ENCODE measurements at regions not wholly inside any gene's neighbourhood (a gene's known extent, or its start where the extent isn't known, plus 50 kb on each side); places are given as distances from the start of the nearest gene placed in this dataset.

- POLR2A ChIA-PET: no interaction called here
- H3K27me3 Mint-ChIP-seq: no peaks in the 10 kb centered on the region
- WGBS (ENCODE audit: insufficient coverage): 100% methylated on average over 1 of the region's 3 CpGs
- no peak for DNase-seq
- H3K27me3 ChIP-seq (replicated peaks in 1 of 2; ENCODE audit: control insufficient read depth in 2 of 2, extremely low read depth in 1 of 2, insufficient read depth in 2 of 2, low read length in 1 of 2): no peaks in the 10 kb centered on the region
- CTCF ChIA-PET: no interaction called here
- no peaks in the 10 kb centered on the region for H3K36me3 ChIP-seq (ENCODE audit: control insufficient read depth in 2 of 2, extremely low read depth in 1 of 2, insufficient read depth in 1 of 2, low read length in 1 of 2)
- no peak for ATAC-seq (replicated peaks in 1 of 4)
- no peaks in the 10 kb centered on the region for H3K36me3 Mint-ChIP-seq
- no peaks in the 10 kb centered on the region for H3K9me3 ChIP-seq
- no peak overlapping the region for H3K27ac ChIP-seq (ENCODE audit: low read length)
- H3K4me1 ChIP-seq (ENCODE audit: control insufficient read depth in 1 of 2, extremely low read depth in 1 of 2, insufficient read depth in 2 of 2, low read length in 2 of 2): no peaks in the 10 kb centered on the region
- H3K27ac Mint-ChIP-seq: no peak overlapping the region
- no peak overlapping the region for H3K4me3 Mint-ChIP-seq
- no peak overlapping the region for H3K4me3 ChIP-seq (ENCODE audit: control insufficient read depth in 1 of 2, extremely low read depth in 1 of 2, low read length in 1 of 2)
- no peaks in the 10 kb centered on the region for H3K4me1 Mint-ChIP-seq
- peaks cover 21 to 36% (median 28%) of the 10 kb centered on the region in 3 donors for H3K9me3 Mint-ChIP-seq
These were observed 304.2 kb upstream of the CADM1 start for GRCh38 chr11:115808351-115808940.

- no peaks in the 10 kb centered on the region for H3K36me3 ChIP-seq (ENCODE audit: control insufficient read depth in 2 of 2, extremely low read depth in 1 of 2, insufficient read depth in 1 of 2, low read length in 1 of 2)
- ChIA-PET CTCF (no interaction called here), POLR2A (no interaction called here)
- no peak for DNase-seq
- no peaks in the 10 kb centered on the region for H3K27me3 ChIP-seq (replicated peaks in 1 of 2; ENCODE audit: control insufficient read depth in 2 of 2, extremely low read depth in 1 of 2, insufficient read depth in 2 of 2, low read length in 1 of 2)
- WGBS (ENCODE audit: insufficient coverage): no CpG with 5 or more reads among the region's 2 CpGs
- no peaks in the 10 kb centered on the region for H3K36me3 Mint-ChIP-seq
- no peak overlapping the region for H3K4me3 Mint-ChIP-seq
- H3K4me1 Mint-ChIP-seq: no peaks in the 10 kb centered on the region
- peaks cover 21 to 31% (median 23%) of the 10 kb centered on the region in 3 donors for H3K9me3 Mint-ChIP-seq
- H3K27me3 Mint-ChIP-seq: no peaks in the 10 kb centered on the region
- no peaks in the 10 kb centered on the region for H3K4me1 ChIP-seq (ENCODE audit: control insufficient read depth in 1 of 2, extremely low read depth in 1 of 2, insufficient read depth in 2 of 2, low read length in 2 of 2)
- H3K9me3 ChIP-seq: no peaks in the 10 kb centered on the region
- H3K27ac ChIP-seq (ENCODE audit: low read length): no peak overlapping the region
- H3K27ac Mint-ChIP-seq: no peak overlapping the region
- no peak overlapping the region for H3K4me3 ChIP-seq (ENCODE audit: control insufficient read depth in 1 of 2, extremely low read depth in 1 of 2, low read length in 1 of 2)
- ATAC-seq (replicated peaks in 1 of 4): no peak
These were observed 301.8 kb upstream of the CADM1 start for GRCh38 chr11:115806056-115806455.

GRCh38 chr11:115803073-115803740 is 299.0 kb upstream of the CADM1 start:
- H3K4me3 Mint-ChIP-seq: no peak overlapping the region
- peaks cover 6 to 23% (median 16%) of the 10 kb centered on the region in 3 donors for H3K9me3 Mint-ChIP-seq
- POLR2A ChIA-PET: no interaction called here
- ATAC-seq (replicated peaks in 1 of 4) (no peak), DNase-seq (no peak)
- no peaks in the 10 kb centered on the region for H3K36me3 Mint-ChIP-seq
- H3K4me1 ChIP-seq (ENCODE audit: control insufficient read depth in 1 of 2, extremely low read depth in 1 of 2, insufficient read depth in 2 of 2, low read length in 2 of 2): no peaks in the 10 kb centered on the region
- no peaks in the 10 kb centered on the region for H3K27me3 ChIP-seq (replicated peaks in 1 of 2; ENCODE audit: control insufficient read depth in 2 of 2, extremely low read depth in 1 of 2, insufficient read depth in 2 of 2, low read length in 1 of 2)
- H3K9me3 ChIP-seq: no peaks in the 10 kb centered on the region
- WGBS (ENCODE audit: insufficient coverage): 81% methylated on average over 2 of the region's 2 CpGs
- no peaks in the 10 kb centered on the region for H3K4me1 Mint-ChIP-seq
- H3K36me3 ChIP-seq (ENCODE audit: control insufficient read depth in 2 of 2, extremely low read depth in 1 of 2, insufficient read depth in 1 of 2, low read length in 1 of 2): no peaks in the 10 kb centered on the region
- H3K27ac ChIP-seq (ENCODE audit: low read length): no peak overlapping the region
- no peak overlapping the region for H3K27ac Mint-ChIP-seq
- peaks cover 0 to 4% of the 10 kb centered on the region in 2 donors for H3K27me3 Mint-ChIP-seq
- CTCF ChIA-PET: no interaction called here
- no peak overlapping the region for H3K4me3 ChIP-seq (ENCODE audit: control insufficient read depth in 1 of 2, extremely low read depth in 1 of 2, low read length in 1 of 2)

- no peaks in the 10 kb centered on the region for H3K36me3 Mint-ChIP-seq
- CTCF ChIA-PET: no interaction called here
- H3K4me3 ChIP-seq (ENCODE audit: control insufficient read depth in 1 of 2, extremely low read depth in 1 of 2, low read length in 1 of 2): no peak overlapping the region
- WGBS (ENCODE audit: insufficient coverage): 52% methylated on average over 2 of the region's 3 CpGs
- no peaks in the 10 kb centered on the region for H3K9me3 ChIP-seq
- H3K36me3 ChIP-seq (ENCODE audit: control insufficient read depth in 2 of 2, extremely low read depth in 1 of 2, insufficient read depth in 1 of 2, low read length in 1 of 2): no peaks in the 10 kb centered on the region
- H3K4me1 ChIP-seq (ENCODE audit: control insufficient read depth in 1 of 2, extremely low read depth in 1 of 2, insufficient read depth in 2 of 2, low read length in 2 of 2): no peaks in the 10 kb centered on the region
- ATAC-seq (replicated peaks in 1 of 4) (no peak), DNase-seq (no peak)
- H3K27ac ChIP-seq (ENCODE audit: low read length): no peak overlapping the region
- POLR2A ChIA-PET: no interaction called here
- H3K27ac Mint-ChIP-seq: no peak overlapping the region
- no peaks in the 10 kb centered on the region for H3K27me3 ChIP-seq (replicated peaks in 1 of 2; ENCODE audit: control insufficient read depth in 2 of 2, extremely low read depth in 1 of 2, insufficient read depth in 2 of 2, low read length in 1 of 2)
- peaks cover under 1 to 22% (median 11%) of the 10 kb centered on the region in 3 donors for H3K9me3 Mint-ChIP-seq
- H3K4me1 Mint-ChIP-seq: no peaks in the 10 kb centered on the region
- H3K4me3 Mint-ChIP-seq: no peak overlapping the region
- peaks cover 0 to 4% of the 10 kb centered on the region in 2 donors for H3K27me3 Mint-ChIP-seq
These were observed 298.4 kb upstream of the CADM1 start for GRCh38 chr11:115802641-115803040.

- Mint-ChIP-seq H3K27ac (no peak overlapping the region), H3K27me3 (peaks cover 0 to 9% of the 10 kb centered on the region in 2 donors), H3K36me3 (no peaks in the 10 kb centered on the region), H3K9me3 (peaks cover 0 to 19% (median 1%) of the 10 kb centered on the region in 3 donors), H3K4me3 (no peak overlapping the region), H3K4me1 (no peaks in the 10 kb centered on the region)
- ChIA-PET POLR2A (no interaction called here), CTCF (no interaction called here)
- WGBS (ENCODE audit: insufficient coverage): 77% methylated on average over 5 of the region's 6 CpGs
- no peaks in the 10 kb centered on the region for H3K27me3 ChIP-seq (replicated peaks in 1 of 2; ENCODE audit: control insufficient read depth in 2 of 2, extremely low read depth in 1 of 2, insufficient read depth in 2 of 2, low read length in 1 of 2)
- H3K4me1 ChIP-seq (ENCODE audit: control insufficient read depth in 1 of 2, extremely low read depth in 1 of 2, insufficient read depth in 2 of 2, low read length in 2 of 2): no peaks in the 10 kb centered on the region
- H3K27ac ChIP-seq (ENCODE audit: low read length): no peak overlapping the region
- no peak overlapping the region for H3K4me3 ChIP-seq (ENCODE audit: control insufficient read depth in 1 of 2, extremely low read depth in 1 of 2, low read length in 1 of 2)
- DNase-seq: no peak
- no peak for ATAC-seq (replicated peaks in 1 of 4)
- H3K9me3 ChIP-seq: no peaks in the 10 kb centered on the region
- H3K36me3 ChIP-seq (ENCODE audit: control insufficient read depth in 2 of 2, extremely low read depth in 1 of 2, insufficient read depth in 1 of 2, low read length in 1 of 2): no peaks in the 10 kb centered on the region
These were observed 288.7 kb upstream of the CADM1 start for GRCh38 chr11:115792903-115793302.

- no peak for DNase-seq
- 63% methylated on average over 1 of the region's 5 CpGs for WGBS (ENCODE audit: insufficient coverage)
- Mint-ChIP-seq H3K4me1 (no peaks in the 10 kb centered on the region), H3K9me3 (peaks cover 0 to 25% (median 7%) of the 10 kb centered on the region in 3 donors), H3K36me3 (no peaks in the 10 kb centered on the region), H3K4me3 (no peak overlapping the region), H3K27me3 (peaks cover 2 to 17% of the 10 kb centered on the region in 2 donors), H3K27ac (no peak overlapping the region)
- H3K9me3 ChIP-seq: no peaks in the 10 kb centered on the region
- ChIA-PET POLR2A (no interaction called here), CTCF (no interaction called here)
- no peak overlapping the region for H3K27ac ChIP-seq (ENCODE audit: low read length)
- H3K4me1 ChIP-seq (ENCODE audit: control insufficient read depth in 1 of 2, extremely low read depth in 1 of 2, insufficient read depth in 2 of 2, low read length in 2 of 2): no peaks in the 10 kb centered on the region
- no peak for ATAC-seq (replicated peaks in 1 of 4)
- H3K36me3 ChIP-seq (ENCODE audit: control insufficient read depth in 2 of 2, extremely low read depth in 1 of 2, insufficient read depth in 1 of 2, low read length in 1 of 2): no peaks in the 10 kb centered on the region
- no peak overlapping the region for H3K4me3 ChIP-seq (ENCODE audit: control insufficient read depth in 1 of 2, extremely low read depth in 1 of 2, low read length in 1 of 2)
- peaks cover 0 to 4% of the 10 kb centered on the region in 2 experiments for H3K27me3 ChIP-seq (replicated peaks in 1 of 2; ENCODE audit: control insufficient read depth in 2 of 2, extremely low read depth in 1 of 2, insufficient read depth in 2 of 2, low read length in 1 of 2)
These were observed 283.1 kb upstream of the CADM1 start for GRCh38 chr11:115787302-115787701.
